ENCODE measurements at regions not wholly inside any gene's neighbourhood (a gene's known extent, or its start where the extent isn't known, plus 50 kb on each side); places are given as distances from the start of the nearest gene placed in this dataset.

- TF ChIP-seq, protein P1, sequence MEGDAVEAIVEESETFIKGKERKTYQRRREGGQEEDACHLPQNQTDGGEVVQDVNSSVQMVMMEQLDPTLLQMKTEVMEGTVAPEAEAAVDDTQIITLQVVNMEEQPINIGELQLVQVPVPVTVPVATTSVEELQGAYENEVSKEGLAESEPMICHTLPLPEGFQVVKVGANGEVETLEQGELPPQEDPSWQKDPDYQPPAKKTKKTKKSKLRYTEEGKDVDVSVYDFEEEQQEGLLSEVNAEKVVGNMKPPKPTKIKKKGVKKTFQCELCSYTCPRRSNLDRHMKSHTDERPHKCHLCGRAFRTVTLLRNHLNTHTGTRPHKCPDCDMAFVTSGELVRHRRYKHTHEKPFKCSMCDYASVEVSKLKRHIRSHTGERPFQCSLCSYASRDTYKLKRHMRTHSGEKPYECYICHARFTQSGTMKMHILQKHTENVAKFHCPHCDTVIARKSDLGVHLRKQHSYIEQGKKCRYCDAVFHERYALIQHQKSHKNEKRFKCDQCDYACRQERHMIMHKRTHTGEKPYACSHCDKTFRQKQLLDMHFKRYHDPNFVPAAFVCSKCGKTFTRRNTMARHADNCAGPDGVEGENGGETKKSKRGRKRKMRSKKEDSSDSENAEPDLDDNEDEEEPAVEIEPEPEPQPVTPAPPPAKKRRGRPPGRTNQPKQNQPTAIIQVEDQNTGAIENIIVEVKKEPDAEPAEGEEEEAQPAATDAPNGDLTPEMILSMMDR (conservative IDR thresholded peaks at IDR 0.05), result no peak
- no peak overlapping the region for H3K27ac Mint-ChIP-seq
- no peaks in the 10 kb centered on the region for H3K36me3 Mint-ChIP-seq
- H3K27me3 Mint-ChIP-seq, result peaks cover 10% of the 10 kb centered on the region
- H3K9me3 Mint-ChIP-seq, result no peaks in the 10 kb centered on the region
- DNase-seq (ENCODE audit: extremely low spot score, unreplicated experiment), result no peak
- peaks cover 4% of the 10 kb centered on the region for H3K4me1 Mint-ChIP-seq (ENCODE audit: unreplicated experiment)
- H3K4me3 Mint-ChIP-seq, result no peak overlapping the region
These were observed 354.8 kb downstream of the SIPA1L2 start for GRCh38 chr1:232274999-232275710.

- no peaks in the 10 kb centered on the region for H3K9me3 Mint-ChIP-seq
- H3K4me3 Mint-ChIP-seq, result no peak overlapping the region
- H3K36me3 Mint-ChIP-seq, result no peaks in the 10 kb centered on the region
- no peak for DNase-seq (ENCODE audit: extremely low spot score, unreplicated experiment)
- peaks cover 4% of the 10 kb centered on the region for H3K4me1 Mint-ChIP-seq (ENCODE audit: unreplicated experiment)
- TF ChIP-seq, protein P1 (conservative IDR thresholded peaks at IDR 0.05), result no peak
- H3K27me3 Mint-ChIP-seq, result peaks cover 3% of the 10 kb centered on the region
- no peak overlapping the region for H3K27ac Mint-ChIP-seq
These were observed 355.6 kb downstream of the SIPA1L2 start for GRCh38 chr1:232274236-232274855.

GRCh38 chr1:232273011-232273410 is 356.9 kb downstream of the SIPA1L2 start:
- H3K27me3 Mint-ChIP-seq, result peaks cover 3% of the 10 kb centered on the region
- no peak overlapping the region for H3K4me3 Mint-ChIP-seq
- DNase-seq (ENCODE audit: extremely low spot score, unreplicated experiment), result no peak
- peaks cover 4% of the 10 kb centered on the region for H3K4me1 Mint-ChIP-seq (ENCODE audit: unreplicated experiment)
- no peaks in the 10 kb centered on the region for H3K9me3 Mint-ChIP-seq
- no peaks in the 10 kb centered on the region for H3K36me3 Mint-ChIP-seq
- TF ChIP-seq, protein P1 (conservative IDR thresholded peaks at IDR 0.05), result no peak
- no peak overlapping the region for H3K27ac Mint-ChIP-seq

GRCh38 chr1:232271991-232272589 is 357.8 kb downstream of the SIPA1L2 start:
- TF ChIP-seq, protein P1 (conservative IDR thresholded peaks at IDR 0.05), result no peak
- DNase-seq (ENCODE audit: extremely low spot score, unreplicated experiment), result no peak
- Mint-ChIP-seq H3K27ac (no peak overlapping the region), H3K27me3 (peaks cover 3% of the 10 kb centered on the region), H3K4me1 (ENCODE audit: unreplicated experiment) (peaks cover 4% of the 10 kb centered on the region), H3K9me3 (no peaks in the 10 kb centered on the region), H3K36me3 (no peaks in the 10 kb centered on the region), H3K4me3 (no peak overlapping the region)

DNA sequence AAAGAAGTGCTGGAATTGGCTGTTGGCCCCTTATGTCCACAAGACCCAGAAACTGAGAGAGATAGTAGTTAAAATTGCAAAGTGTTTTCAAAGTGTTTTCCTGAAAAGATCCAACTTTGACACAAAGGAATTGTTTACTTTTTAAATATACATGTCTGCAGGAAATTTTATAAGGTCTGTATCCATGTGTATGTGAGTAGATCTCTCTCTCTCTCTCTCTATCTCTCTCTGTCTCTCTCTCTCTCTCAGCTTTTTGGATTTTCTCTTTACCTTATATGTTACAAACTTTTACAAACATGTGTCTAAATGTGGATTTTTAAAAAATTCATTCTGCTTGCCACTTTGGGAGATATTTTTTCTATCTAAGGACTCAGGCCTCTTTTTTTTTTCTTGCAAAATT is 358.6 kb downstream of the SIPA1L2 start:
- Mint-ChIP-seq H3K4me1 (ENCODE audit: unreplicated experiment) (peaks cover 6% of the 10 kb centered on the region), H3K36me3 (no peaks in the 10 kb centered on the region), H3K9me3 (no peaks in the 10 kb centered on the region), H3K4me3 (no peak overlapping the region), H3K27me3 (no peaks in the 10 kb centered on the region), H3K27ac (no peak overlapping the region)
- TF ChIP-seq, protein P1 (conservative IDR thresholded peaks at IDR 0.05), result no peak
- no peak for DNase-seq (ENCODE audit: extremely low spot score, unreplicated experiment)
